MM.1S (cell line): ENCODE measurements at regions not wholly inside any gene's neighbourhood (a gene's known extent, or its start where the extent isn't known, plus 50 kb on each side); places are given as distances from the start of the nearest gene placed in this dataset.

Source experiments
- CTCF ChIP-seq: fragments of 300-600 bp; sonication (generic); IDR thresholded peaks from 2 replicates; pipeline ENCODE4 v1.5.1; 2016; ENCODE audit warnings: antibody characterized with exemption, low read length, mixed read lengths
- EZH2 ChIP-seq: fragments of 300-600 bp; sonication (generic); optimal IDR thresholded peaks from 2 replicates; pipeline ENCODE3; 2017; ENCODE audit warnings: low read depth, mild to moderate bottlenecking, antibody characterized with exemption, low read length, mixed read lengths
- EZH2phosphoT487 ChIP-seq: fragments of 300-600 bp; sonication (generic); IDR thresholded peaks from 2 replicates; pipeline ENCODE4 v1.6.1; 2018; ENCODE audit warnings: antibody characterized with exemption, low read length

DNA sequence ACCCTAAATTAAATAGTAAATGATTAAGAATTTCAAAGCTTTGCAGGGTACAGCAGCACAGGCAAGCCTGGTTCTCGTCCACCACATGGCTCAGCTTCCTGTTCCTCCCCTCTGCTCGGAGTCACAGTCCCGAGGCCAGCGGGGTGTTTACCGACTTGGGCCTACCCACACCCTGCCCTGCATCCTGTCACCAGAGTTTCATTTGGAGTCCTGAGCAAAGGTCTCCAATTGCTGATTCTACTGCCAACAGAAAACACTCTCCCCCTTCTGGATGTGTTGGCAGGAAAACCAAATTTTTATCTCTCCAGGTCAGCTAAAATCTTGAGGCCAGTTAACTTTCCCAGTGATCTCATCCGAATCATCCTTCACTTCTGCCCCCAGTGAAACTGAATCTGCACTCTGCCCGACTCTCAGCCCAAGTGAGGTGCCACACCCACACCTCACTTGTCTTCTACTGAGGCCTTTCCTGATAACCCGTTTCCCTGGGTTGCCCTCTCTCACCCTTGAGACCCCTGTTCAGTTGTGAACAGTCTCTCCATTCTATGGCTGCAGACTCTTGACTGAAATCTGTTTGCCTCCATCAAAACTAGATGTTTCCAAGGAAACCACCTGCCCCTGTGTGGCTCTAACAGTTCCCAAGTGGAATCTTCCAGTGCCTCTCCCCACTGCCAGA, 71.2 kb downstream of the VCPKMT start:
- TF ChIP-seq CTCF (no peak), EZH2 (no peak), EZH2phosphoT487 (no peak)
